RWPE2 (cell line): ENCODE measurements at regions not wholly inside any gene's neighbourhood (a gene's known extent, or its start where the extent isn't known, plus 50 kb on each side); places are given as distances from the start of the nearest gene placed in this dataset.
"Not testable (repeated sequence)": the region's sequence is repeated elsewhere in the genome, so short reads cannot be mapped to it uniquely, and the experiment has no call there.

Experiments used
- ATAC-seq: fragments of 200-7000 bp; cut with Tn5 transposase; 3 replicates; pipeline ENCODE4 v1.9.1; 2021; ENCODE audit warnings: low read depth
- DNase-seq: peaks from one replicate; pipeline ENCODE4 v3.0.0-alpha.2; 2020; ENCODE audit warnings: low spot score
- H3K27ac ChIP-seq: fragments of 450-650 bp; 2 replicates; pipeline ENCODE4 v1.5.1; 2017; ENCODE audit warnings: mild to moderate bottlenecking; ENCODE audit not compliant: poor library complexity, severe bottlenecking
- H3K27me3 ChIP-seq: fragments of 250-450 bp; sonication (Bioruptor Pico); 2 replicates; pipeline ENCODE4 v1.5.1; 2021; ENCODE audit warnings: mild to moderate bottlenecking, moderate library complexity; ENCODE audit not compliant: insufficient read depth, poor library complexity, severe bottlenecking
- H3K36me3 ChIP-seq: fragments of 250-450 bp; sonication (Bioruptor Pico); 2 replicates; pipeline ENCODE4 v1.5.1; 2020; ENCODE audit warnings: low read depth, mild to moderate bottlenecking, moderate library complexity
- H3K4me1 ChIP-seq: fragments of 250-450 bp; sonication (Bioruptor Pico); 2 replicates; pipeline ENCODE4 v1.5.1; 2021; ENCODE audit warnings: mild to moderate bottlenecking, moderate library complexity; ENCODE audit not compliant: insufficient read depth, poor library complexity, severe bottlenecking
- H3K4me3 ChIP-seq: fragments of 250-450 bp; sonication (Bioruptor Pico); 2 replicates; pipeline ENCODE4 v1.5.1; 2021; ENCODE audit warnings: mild to moderate bottlenecking, moderate library complexity; ENCODE audit not compliant: severe bottlenecking
- H3K9me3 ChIP-seq: fragments of 250-450 bp; sonication (Bioruptor Pico); 2 replicates; pipeline ENCODE4 v1.5.1; 2021; ENCODE audit warnings: mild to moderate bottlenecking, moderate library complexity; ENCODE audit not compliant: severe bottlenecking
- CTCF ChIP-seq: fragments of 450-650 bp; IDR thresholded peaks from one replicate; pipeline ENCODE4 v1.5.1; 2017; ENCODE audit warnings: mild to moderate bottlenecking, moderate library complexity; ENCODE audit not compliant: poor library complexity, severe bottlenecking

GRCh38 chr19:14320253-14320652 is 61.0 kb upstream of the ADGRE5 start:
- DNase-seq, result no peak
- Histone ChIP-seq H3K4me3 (no peak overlapping the region), H3K36me3 (no peaks in the 10 kb centered on the region), H3K4me1 (no peaks in the 10 kb centered on the region), H3K27me3 (no peaks in the 10 kb centered on the region), H3K27ac (no peak overlapping the region), H3K9me3 (no peaks in the 10 kb centered on the region)
- no peak for TF ChIP-seq CTCF
- no peak for ATAC-seq

GRCh38 chr19:14319720-14320119 is 61.5 kb upstream of the ADGRE5 start:
- not testable (repeated sequence) for H3K9me3 ChIP-seq, H3K4me3 ChIP-seq, H3K36me3 ChIP-seq, DNase-seq, H3K4me1 ChIP-seq, H3K27me3 ChIP-seq, H3K27ac ChIP-seq, ATAC-seq

- no peak for DNase-seq
- TF ChIP-seq CTCF, result no peak
- no peak for ATAC-seq
- Histone ChIP-seq H3K36me3 (no peaks in the 10 kb centered on the region), H3K4me1 (no peaks in the 10 kb centered on the region), H3K4me3 (no peak overlapping the region), H3K27me3 (no peaks in the 10 kb centered on the region), H3K9me3 (no peaks in the 10 kb centered on the region), H3K27ac (no peak overlapping the region)
Measured at GRCh38 chr19:14318873-14319272, 62.4 kb upstream of the ADGRE5 start.

GRCh38 chr19:14317157-14317556 is 64.1 kb upstream of the ADGRE5 start:
- H3K9me3 ChIP-seq, result no peaks in the 10 kb centered on the region
- ATAC-seq (no peak), DNase-seq (no peak)
- no peak for TF ChIP-seq CTCF
- H3K27me3 ChIP-seq, result no peaks in the 10 kb centered on the region
- no peak overlapping the region for H3K27ac ChIP-seq
- no peaks in the 10 kb centered on the region for H3K4me1 ChIP-seq
- no peak overlapping the region for H3K4me3 ChIP-seq
- H3K36me3 ChIP-seq, result no peaks in the 10 kb centered on the region

- H3K27me3 ChIP-seq, result no peaks in the 10 kb centered on the region
- H3K9me3 ChIP-seq, result no peaks in the 10 kb centered on the region
- H3K4me1 ChIP-seq, result no peaks in the 10 kb centered on the region
- no peak for TF ChIP-seq CTCF
- no peaks in the 10 kb centered on the region for H3K36me3 ChIP-seq
- H3K4me3 ChIP-seq, result no peak overlapping the region
- DNase-seq (no peak), ATAC-seq (no peak)
- H3K27ac ChIP-seq, result no peak overlapping the region
Measured at GRCh38 chr19:14315433-14315832, 65.8 kb upstream of the ADGRE5 start.
